MM.1S (cell line): ENCODE measurements at regions not wholly inside any gene's neighbourhood (a gene's known extent, or its start where the extent isn't known, plus 50 kb on each side); places are given as distances from the start of the nearest gene placed in this dataset.

Source experiments
- DNase-seq: peaks from one replicate; pipeline ENCODE4 v3.0.0-alpha.2; 2015
- H2AFZ ChIP-seq: fragments of 300-600 bp; sonication (generic); 2 replicates; pipeline ENCODE4 v1.6.0; 2016; ENCODE audit warnings: antibody characterized with exemption, low read length
- H3F3A ChIP-seq: fragments of 300-600 bp; sonication (generic); 2 replicates; pipeline ENCODE4 v1.6.1; 2016; ENCODE audit warnings: mild to moderate bottlenecking, antibody characterized with exemption, low read length, moderate library complexity, mixed read lengths; ENCODE audit not compliant: insufficient read depth
- H3K27ac ChIP-seq: fragments of 300-600 bp; sonication (generic); 2 replicates; pipeline ENCODE4 v1.5.1; 2016; ENCODE audit warnings: mild to moderate bottlenecking, low read length
- H3K27me3 ChIP-seq: fragments of 300-600 bp; sonication (generic); replicated peaks from 2 replicates; pipeline ENCODE4 v1.6.0; 2016; ENCODE audit warnings: low read length; ENCODE audit not compliant: insufficient read depth
- H3K36me3 ChIP-seq: fragments of 300-600 bp; sonication (generic); replicated peaks from 2 replicates; pipeline ENCODE4 v1.6.1; 2016; ENCODE audit warnings: mild to moderate bottlenecking, low read length, mixed read lengths; ENCODE audit not compliant: insufficient read depth
- H3K4me1 ChIP-seq: fragments of 300-600 bp; sonication (generic); 2 replicates; pipeline ENCODE4 v1.6.1; 2016; ENCODE audit warnings: low read length, mixed read lengths
- H3K4me2 ChIP-seq: fragments of 300-600 bp; sonication (generic); 2 replicates; pipeline ENCODE4 v1.6.0; 2016; ENCODE audit warnings: low read depth, low read length
- H3K4me3 ChIP-seq: fragments of 300-600 bp; sonication (generic); 2 replicates; pipeline ENCODE4 v1.5.1; 2016; ENCODE audit warnings: low read length, mixed read lengths
- H3K79me2 ChIP-seq: fragments of 300-600 bp; sonication (generic); 2 replicates; pipeline ENCODE4 v1.6.1; 2016; ENCODE audit warnings: mixed run types, low read length, mixed read lengths
- H3K9ac ChIP-seq: fragments of 300-600 bp; sonication (generic); 2 replicates; pipeline ENCODE4 v1.6.1; 2016; ENCODE audit warnings: low read length, mixed read lengths
- H3K9me2 ChIP-seq: fragments of 300-600 bp; sonication (generic); replicated peaks from 2 replicates; pipeline ENCODE4 v1.6.1; 2016; ENCODE audit warnings: mild to moderate bottlenecking, low read length, mixed read lengths; ENCODE audit not compliant: insufficient read depth
- H3K9me3 ChIP-seq: fragments of 300-600 bp; sonication (generic); replicated peaks from 2 replicates; pipeline ENCODE4 v1.6.1; 2016; ENCODE audit warnings: mild to moderate bottlenecking, low read length, mixed read lengths; ENCODE audit not compliant: insufficient read depth
- H4K20me1 ChIP-seq: fragments of 300-600 bp; sonication (generic); 2 replicates; pipeline ENCODE4 v1.6.1; 2016; ENCODE audit warnings: mild to moderate bottlenecking, low read length, moderate library complexity, mixed read lengths; ENCODE audit not compliant: insufficient read depth
- CTCF ChIP-seq: fragments of 300-600 bp; sonication (generic); IDR thresholded peaks from 2 replicates; pipeline ENCODE4 v1.5.1; 2016; ENCODE audit warnings: antibody characterized with exemption, low read length, mixed read lengths
- EZH2 ChIP-seq: fragments of 300-600 bp; sonication (generic); optimal IDR thresholded peaks from 2 replicates; pipeline ENCODE3; 2017; ENCODE audit warnings: low read depth, mild to moderate bottlenecking, antibody characterized with exemption, low read length, mixed read lengths
- EZH2phosphoT487 ChIP-seq: fragments of 300-600 bp; sonication (generic); IDR thresholded peaks from 2 replicates; pipeline ENCODE4 v1.6.1; 2018; ENCODE audit warnings: antibody characterized with exemption, low read length

GRCh38 chr2:101538076-101538475 is 63.2 kb upstream of the RFX8 start:
- H3K4me2 ChIP-seq: no peak overlapping the region
- H3K9me2 ChIP-seq: no peaks in the 10 kb centered on the region
- H3K36me3 ChIP-seq: no peaks in the 10 kb centered on the region
- no peaks in the 10 kb centered on the region for H3K4me1 ChIP-seq
- H2AFZ ChIP-seq: no peak overlapping the region
- H3K79me2 ChIP-seq: no peaks in the 10 kb centered on the region
- H3K27ac ChIP-seq: no peak overlapping the region
- no peak overlapping the region for H3K9ac ChIP-seq
- no peaks in the 10 kb centered on the region for H4K20me1 ChIP-seq
- H3K9me3 ChIP-seq: no peaks in the 10 kb centered on the region
- DNase-seq: no peak
- no peaks in the 10 kb centered on the region for H3F3A ChIP-seq
- TF ChIP-seq CTCF (no peak), EZH2 (no peak), EZH2phosphoT487 (no peak)
- H3K4me3 ChIP-seq: no peak overlapping the region
- H3K27me3 ChIP-seq: no peaks in the 10 kb centered on the region

- TF ChIP-seq EZH2 (no peak), CTCF (no peak), EZH2phosphoT487 (no peak)
- Histone ChIP-seq H3K4me2 (no peak overlapping the region), H2AFZ (no peak overlapping the region), H3K27ac (no peak overlapping the region), H3K79me2 (no peaks in the 10 kb centered on the region), H3K4me3 (no peak overlapping the region), H3K9me3 (no peaks in the 10 kb centered on the region), H3K4me1 (no peaks in the 10 kb centered on the region), H3F3A (no peaks in the 10 kb centered on the region), H3K27me3 (no peaks in the 10 kb centered on the region), H3K9me2 (no peaks in the 10 kb centered on the region), H3K36me3 (no peaks in the 10 kb centered on the region), H3K9ac (no peak overlapping the region), H4K20me1 (no peaks in the 10 kb centered on the region)
- DNase-seq: no peak
Measured at GRCh38 chr2:101534149-101534611, 59.3 kb upstream of the RFX8 start.

DNA sequence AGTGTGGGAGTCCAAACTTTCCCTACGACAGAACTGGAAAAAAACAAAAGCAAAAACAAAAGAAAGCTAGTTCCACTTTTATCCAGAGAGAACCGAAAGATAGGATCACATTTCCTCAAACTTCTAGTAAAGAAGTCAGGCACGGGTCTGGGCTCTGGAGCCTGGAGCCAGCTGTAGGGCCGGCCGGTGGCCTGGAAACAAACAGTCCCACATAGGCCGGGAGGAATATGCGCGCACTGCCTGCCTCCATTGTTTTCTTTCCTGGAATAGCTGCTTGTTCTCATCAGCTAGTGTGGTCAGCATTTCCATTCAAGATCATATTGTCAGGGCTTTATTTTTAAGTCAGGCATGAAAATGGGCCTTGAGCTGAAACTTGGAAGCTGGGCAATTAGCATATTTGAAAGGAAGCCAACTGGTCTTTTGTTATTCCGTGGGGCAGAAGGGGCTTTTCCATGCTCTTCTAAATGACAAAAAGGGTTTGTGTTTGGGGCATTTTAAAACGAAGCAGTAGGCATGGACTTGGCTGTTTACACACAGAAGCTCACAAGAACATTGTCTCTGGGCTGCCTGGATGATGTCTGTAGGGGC is 58.7 kb upstream of the RFX8 start:
- no peak overlapping the region for H3K9ac ChIP-seq
- no peak overlapping the region for H3K4me2 ChIP-seq
- no peaks in the 10 kb centered on the region for H3K9me2 ChIP-seq
- no peaks in the 10 kb centered on the region for H3K79me2 ChIP-seq
- no peaks in the 10 kb centered on the region for H4K20me1 ChIP-seq
- DNase-seq: no peak
- TF ChIP-seq CTCF: no peak
- TF ChIP-seq EZH2: no peak
- TF ChIP-seq EZH2phosphoT487: no peak
- H3K27ac ChIP-seq: no peak overlapping the region
- H3K27me3 ChIP-seq: no peaks in the 10 kb centered on the region
- H3K4me3 ChIP-seq: no peak overlapping the region
- no peaks in the 10 kb centered on the region for H3K4me1 ChIP-seq
- no peaks in the 10 kb centered on the region for H3K36me3 ChIP-seq
- H3F3A ChIP-seq: no peaks in the 10 kb centered on the region
- no peaks in the 10 kb centered on the region for H3K9me3 ChIP-seq
- no peak overlapping the region for H2AFZ ChIP-seq
